Sigmoid colon (tissue), 6 donors: ENCODE measurements at regions not wholly inside any gene's neighbourhood (a gene's known extent, or its start where the extent isn't known, plus 50 kb on each side); places are given as distances from the start of the nearest gene placed in this dataset.

ENCODE experiments used
- DNase-seq: peaks from one replicate; pipeline ENCODE4 v3.0.0-alpha.2; 2019
- H3K27ac ChIP-seq, 4 donors: fragments of 200-600 bp; sonication (generic); one replicate each; pipeline ENCODE4 v1.5.1; 2016 to 2019; ENCODE audit warnings: mild to moderate bottlenecking in 1 of 4
- H3K27me3 ChIP-seq, 3 donors: fragments of 200-600 bp; sonication (generic); one replicate each; pipeline ENCODE4 v1.5.1; 2019; ENCODE audit warnings: mild to moderate bottlenecking in 1 of 3
- H3K36me3 ChIP-seq, 4 donors: fragments of 200-600 bp; sonication (generic); one replicate each; pipeline ENCODE4 v1.5.1; 2016 to 2019
- H3K4me1 ChIP-seq, 4 donors: fragments of 200-600 bp; sonication (generic); one replicate each; pipeline ENCODE4 v1.5.1; 2017 to 2019
- H3K4me3 ChIP-seq, 4 donors: fragments of 200-600 bp; sonication (generic); one replicate each; pipeline ENCODE4 v1.5.1; 2017 to 2019; ENCODE audit warnings: mild to moderate bottlenecking in 2 of 4, moderate library complexity in 1 of 4
- H3K9me3 ChIP-seq, 4 donors: fragments of 200-600 bp in 3 of 4; sonication (generic) in 3 of 4; one replicate each; pipeline versions ENCODE4 v1.5.1 to v1.6.1; 2013 to 2019
- EP300 ChIP-seq, 4 donors: sonication (generic); formaldehyde crosslinking; IDR thresholded peaks; one replicate each; pipeline ENCODE4 v1.6.1; 2017; ENCODE audit warnings: antibody characterized with exemption in 4 of 4
- POLR2A ChIP-seq, 2 donors: fragments of 450-650 bp; IDR thresholded peaks; one replicate each; pipeline ENCODE4 v1.6.1; 2016; ENCODE audit warnings: antibody characterized with exemption in 2 of 2, mild to moderate bottlenecking in 2 of 2, moderate library complexity in 2 of 2
- POLR2AphosphoS5 ChIP-seq, 4 donors: sonication (generic); formaldehyde crosslinking; IDR thresholded peaks; one replicate each; pipeline ENCODE4 v1.6.1; 2017; ENCODE audit warnings: antibody characterized with exemption in 4 of 4
- WGBS, 2 donors: extraction: QIAGEN DNeasy Blood & Tissue Kit; methylation state at CpG; one replicate each; pipeline ENCODE4 v1.1.7; 2013; 5-methylcytosine and 5-hydroxymethylcytosine counted together
- intact Hi-C: fragments of 100-400 bp; cut with DNase I; formaldehyde crosslinking; loops from one replicate; pipeline ENCODE4 v1.15.1; 2023
- TF ChIP-seq, protein P1 (sequence below), 4 experiments: fragments of 450-650 bp in 3 of 4; fragments of 200-600 bp in 1 of 4; IDR thresholded peaks; one replicate each; pipeline ENCODE4 v1.5.1; 2016 to 2019; ENCODE audit warnings: antibody characterized with exemption in 4 of 4, mild to moderate bottlenecking in 3 of 4, moderate library complexity in 2 of 4
- donor health status: healthy with polysubstance abuse.
- donor health status: healthy.

DNA sequence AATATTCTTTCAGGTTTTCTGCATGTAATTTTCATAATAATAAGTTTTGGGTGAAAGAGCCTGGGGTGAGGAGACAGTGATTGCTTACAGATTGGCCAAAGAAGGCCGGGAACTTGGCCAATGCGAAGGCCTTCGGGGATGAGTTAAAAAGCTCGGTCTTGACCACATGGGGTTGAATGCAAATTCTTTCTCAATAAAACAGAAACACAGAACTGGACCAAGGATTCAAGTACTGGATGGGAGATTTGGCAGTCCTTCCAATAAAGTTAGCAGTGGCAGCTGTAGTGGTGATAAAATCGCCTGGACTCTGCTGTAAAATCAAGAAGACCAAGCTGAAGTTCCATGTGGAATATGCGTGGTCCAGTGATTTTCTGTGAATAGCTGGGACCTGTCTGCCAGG, 282.2 kb upstream of the KLF3 start:
- Histone ChIP-seq H3K4me3 (no peak overlapping the region), H3K27ac (peak overlapping the region in 2 of 4 donors; percentile 11 to 40), H3K4me1 (peaks cover 0 to 10% (median 1%) of the 10 kb centered on the region in 4 donors), H3K9me3 (no peaks in the 10 kb centered on the region), H3K27me3 (no peaks in the 10 kb centered on the region), H3K36me3 (no peaks in the 10 kb centered on the region)
- no peak for TF ChIP-seq POLR2A (IDR thresholded peaks at IDR 0.05)
- peak in 2 of 4 donors; percentile 12 to 30 for TF ChIP-seq POLR2AphosphoS5 (IDR thresholded peaks at IDR 0.05)
- peak; percentile 88 for DNase-seq
- intact Hi-C loops: no loop called here
- WGBS, 2 donors: 79 to 92% methylated on average over 6 of the region's 6 CpGs

DNA sequence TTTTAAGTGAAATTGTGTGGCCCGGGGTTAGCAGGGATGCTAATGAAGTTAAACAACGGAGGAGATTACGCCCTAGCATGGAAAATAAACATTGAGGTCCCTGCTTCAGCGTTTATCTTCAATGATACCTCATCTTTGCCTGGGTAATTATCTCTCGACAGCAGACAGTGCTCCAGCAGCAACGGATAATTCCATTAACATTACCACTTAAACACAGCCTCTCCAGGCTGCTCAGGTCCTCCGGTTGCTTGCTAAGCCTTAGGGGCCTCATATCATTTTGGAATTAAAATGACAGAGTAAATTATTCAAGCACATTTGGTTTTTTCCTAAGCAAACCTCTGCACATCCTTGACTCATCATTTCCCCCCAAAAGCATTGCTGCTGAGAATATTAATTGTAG, 281.5 kb upstream of the KLF3 start:
- no peak overlapping the region for H3K4me3 ChIP-seq
- intact Hi-C loops: no loop called here
- no peaks in the 10 kb centered on the region for H3K36me3 ChIP-seq
- no peaks in the 10 kb centered on the region for H3K9me3 ChIP-seq
- peaks cover 0 to 13% (median 7%) of the 10 kb centered on the region in 4 donors for H3K4me1 ChIP-seq
- H3K27ac ChIP-seq: peak overlapping the region in 2 of 4 donors; percentile 11 to 40
- WGBS, 2 donors: 49 to 65% methylated on average over 7 of the region's 7 CpGs
- TF ChIP-seq POLR2A (IDR thresholded peaks at IDR 0.05): no peak
- no peak for TF ChIP-seq POLR2AphosphoS5 (IDR thresholded peaks at IDR 0.05)
- TF ChIP-seq, protein P1, sequence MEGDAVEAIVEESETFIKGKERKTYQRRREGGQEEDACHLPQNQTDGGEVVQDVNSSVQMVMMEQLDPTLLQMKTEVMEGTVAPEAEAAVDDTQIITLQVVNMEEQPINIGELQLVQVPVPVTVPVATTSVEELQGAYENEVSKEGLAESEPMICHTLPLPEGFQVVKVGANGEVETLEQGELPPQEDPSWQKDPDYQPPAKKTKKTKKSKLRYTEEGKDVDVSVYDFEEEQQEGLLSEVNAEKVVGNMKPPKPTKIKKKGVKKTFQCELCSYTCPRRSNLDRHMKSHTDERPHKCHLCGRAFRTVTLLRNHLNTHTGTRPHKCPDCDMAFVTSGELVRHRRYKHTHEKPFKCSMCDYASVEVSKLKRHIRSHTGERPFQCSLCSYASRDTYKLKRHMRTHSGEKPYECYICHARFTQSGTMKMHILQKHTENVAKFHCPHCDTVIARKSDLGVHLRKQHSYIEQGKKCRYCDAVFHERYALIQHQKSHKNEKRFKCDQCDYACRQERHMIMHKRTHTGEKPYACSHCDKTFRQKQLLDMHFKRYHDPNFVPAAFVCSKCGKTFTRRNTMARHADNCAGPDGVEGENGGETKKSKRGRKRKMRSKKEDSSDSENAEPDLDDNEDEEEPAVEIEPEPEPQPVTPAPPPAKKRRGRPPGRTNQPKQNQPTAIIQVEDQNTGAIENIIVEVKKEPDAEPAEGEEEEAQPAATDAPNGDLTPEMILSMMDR (IDR thresholded peaks at IDR 0.05): no peak
- no peak for TF ChIP-seq EP300 (IDR thresholded peaks at IDR 0.05)
- no peaks in the 10 kb centered on the region for H3K27me3 ChIP-seq
- no peak for DNase-seq

DNA sequence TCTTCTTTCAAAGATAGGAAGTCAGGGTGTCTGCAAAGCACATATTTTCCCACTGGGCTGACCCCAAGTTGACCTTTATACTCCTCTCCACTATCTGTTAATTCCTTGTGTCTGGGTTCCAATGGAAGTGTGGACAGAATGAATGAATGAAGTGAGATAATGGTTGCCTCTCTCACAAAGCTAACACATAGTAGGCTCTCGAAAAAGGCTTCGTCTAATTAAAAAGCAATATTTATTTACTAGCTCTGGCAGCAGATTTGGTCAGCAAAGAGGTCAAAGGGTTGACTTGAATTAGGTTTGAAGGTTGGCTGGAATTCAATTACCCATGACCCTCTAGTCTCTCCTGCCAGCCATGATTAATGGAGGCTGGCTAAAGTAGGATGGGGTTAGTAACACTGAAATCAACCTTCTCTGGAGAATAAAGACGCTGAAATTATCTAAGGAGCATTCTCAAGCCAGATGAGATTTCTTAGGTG, 280.3 kb upstream of the KLF3 start:
- no peak for DNase-seq
- peak overlapping the region in 2 of 4 donors; percentile 1 to 6 for H3K27ac ChIP-seq
- TF ChIP-seq, protein P1 (IDR thresholded peaks at IDR 0.05): no peak
- TF ChIP-seq POLR2AphosphoS5 (IDR thresholded peaks at IDR 0.05) (no peak), POLR2A (IDR thresholded peaks at IDR 0.05) (no peak), EP300 (IDR thresholded peaks at IDR 0.05) (no peak)
- WGBS, 2 donors: 70 to 81% methylated on average over 3 of the region's 3 CpGs
- H3K27me3 ChIP-seq: no peaks in the 10 kb centered on the region
- intact Hi-C loops: no loop called here
- peaks cover 0 to 19% (median 10%) of the 10 kb centered on the region in 4 donors for H3K4me1 ChIP-seq
- H3K9me3 ChIP-seq: no peaks in the 10 kb centered on the region
- H3K36me3 ChIP-seq: no peaks in the 10 kb centered on the region
- no peak overlapping the region for H3K4me3 ChIP-seq

GRCh38 chr4:38385093-38386004, 278.6 kb upstream of the KLF3 start:
- Histone ChIP-seq H3K4me3 (no peak overlapping the region), H3K27ac (peak overlapping the region in 2 of 4 donors; percentile 42 to 52), H3K36me3 (no peaks in the 10 kb centered on the region), H3K4me1 (peaks cover 0 to 19% (median 10%) of the 10 kb centered on the region in 4 donors), H3K27me3 (no peaks in the 10 kb centered on the region), H3K9me3 (no peaks in the 10 kb centered on the region)
- intact Hi-C loops: no loop called here
- DNase-seq: no peak
- WGBS, 2 donors: 14 to 48% methylated on average over 6 of the region's 6 CpGs
- TF ChIP-seq POLR2A (IDR thresholded peaks at IDR 0.05) (no peak), EP300 (IDR thresholded peaks at IDR 0.05) (no peak), POLR2AphosphoS5 (IDR thresholded peaks at IDR 0.05) (peak in 2 of 4 donors; percentile 20 to 30)
- TF ChIP-seq, protein P1 (IDR thresholded peaks at IDR 0.05): no peak

DNA sequence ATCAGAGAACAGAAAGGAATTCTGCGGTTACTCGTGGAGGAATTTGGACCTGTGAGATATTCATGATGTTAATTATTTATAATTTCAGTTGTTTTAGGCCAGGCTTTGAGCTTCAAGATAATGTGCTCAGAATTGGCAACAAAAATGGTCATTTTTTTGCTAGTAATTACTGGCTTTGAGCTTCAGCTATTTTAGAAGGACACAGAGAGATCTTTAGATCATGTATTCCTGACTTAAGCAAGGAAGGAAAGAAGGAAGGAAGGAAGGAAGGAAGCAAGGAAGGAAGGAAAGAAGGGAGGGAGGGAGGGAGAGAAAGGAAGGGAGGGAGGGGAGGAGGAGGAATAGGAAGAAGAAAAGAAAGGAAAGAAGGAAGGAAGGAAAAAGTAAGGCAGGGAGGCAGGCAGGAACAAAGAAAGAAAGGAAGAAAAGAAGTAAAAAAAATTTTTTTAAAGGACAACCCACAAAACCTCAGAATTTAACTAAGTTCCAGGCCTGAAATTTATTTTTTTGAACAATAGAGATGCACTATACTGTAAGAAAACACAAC, 277.9 kb upstream of the KLF3 start:
- Histone ChIP-seq H3K27ac (peak overlapping the region in 3 of 4 donors; percentile 19 to 52 (median 23)), H3K9me3 (no peaks in the 10 kb centered on the region), H3K36me3 (no peaks in the 10 kb centered on the region), H3K4me1 (peaks cover 0 to 19% (median 10%) of the 10 kb centered on the region in 4 donors), H3K27me3 (no peaks in the 10 kb centered on the region), H3K4me3 (no peak overlapping the region)
- no peak for DNase-seq
- TF ChIP-seq EP300 (IDR thresholded peaks at IDR 0.05): no peak
- TF ChIP-seq POLR2AphosphoS5 (IDR thresholded peaks at IDR 0.05): no peak
- TF ChIP-seq, protein P1 (IDR thresholded peaks at IDR 0.05): no peak
- TF ChIP-seq POLR2A (IDR thresholded peaks at IDR 0.05): no peak
- 15 to 60% methylated on average over 2 of the region's 2 CpGs for WGBS, 2 donors
- intact Hi-C loops: no loop called here
